ENCODE measurements at regions not wholly inside any gene's neighbourhood (a gene's known extent, or its start where the extent isn't known, plus 50 kb on each side); places are given as distances from the start of the nearest gene placed in this dataset.
A peak's percentile ranks its signal among the peaks of the same experiment; 100 is the strongest.

GRCh38 chr3:178186666-178187065 lies 349.6 kb upstream of the KCNMB2 start:
- FAIRE-seq (no peak), DNase-seq (ENCODE audit: low spot score) (no peak), ATAC-seq (no peak)
- H3K4me2 ChIP-seq (ENCODE audit: low read depth, low read length): no peak overlapping the region
- ChIA-PET CTCF (ENCODE audit: low intra/inter-chr PET ratio, low total read pairs) (no interaction called here), POLR2A (no interaction called here)
- H3K27me3 ChIP-seq (ENCODE audit: control insufficient read depth in 1 of 2, insufficient read depth in 2 of 2, low read length in 2 of 2): no peaks in the 10 kb centered on the region
- H3K79me2 ChIP-seq (ENCODE audit: insufficient read depth, low read length): no peaks in the 10 kb centered on the region
- intact Hi-C loops (cut with micrococcal nuclease; ENCODE audit: unreplicated experiment) (no loop called here), in situ Hi-C loops (cut with HindIII; ENCODE audit: extremely low pct_ligation_motif_present, low pct_unique_long_range_greater_than_20kb) (no loop called here)
- H4K20me1 ChIP-seq (ENCODE audit: insufficient read depth, low read length): no peaks in the 10 kb centered on the region
- TF ChIP-seq AFF4 (CRISPR knock-in tag; IDR thresholded peaks at IDR 0.05) (no peak), CEBPB (IDR thresholded peaks at IDR 0.05; ENCODE audit: borderline replicate concordance, low read depth, low read length) (peak; percentile 81; the same call in 1 of the 2 replicates)
- no TSS peak for BruUV-seq (replicated peaks)
- no peak overlapping the region for H3K9ac ChIP-seq (ENCODE audit: insufficient read depth, low read depth, low read length)
- no peak overlapping the region for H2AFZ ChIP-seq (ENCODE audit: low read length)
- H3K36me3 ChIP-seq (replicated peaks in 1 of 2; ENCODE audit: control insufficient read depth in 1 of 2, insufficient read depth in 2 of 2, low read length in 2 of 2): no peaks in the 10 kb centered on the region
- H3K27ac ChIP-seq (ENCODE audit: extremely low read length, insufficient read depth, low read length): no peak overlapping the region
- no peaks in the 10 kb centered on the region for H3K4me1 ChIP-seq (ENCODE audit: insufficient read depth, low read length)
- H3K9me3 ChIP-seq (ENCODE audit: low read length): no peaks in the 10 kb centered on the region
- 42% methylated on average over 4 of the region's 4 CpGs for WGBS (ENCODE audit: low lambda C conversion rate)
- no peak overlapping the region for H3K4me3 ChIP-seq (replicated peaks in 1 of 3; ENCODE audit: insufficient read depth in 1 of 3, low read depth in 2 of 3, low read length in 3 of 3)

GRCh38 chr3:178189854-178190253 lies 346.4 kb upstream of the KCNMB2 start:
- FAIRE-seq: no peak
- H3K4me2 ChIP-seq (ENCODE audit: low read depth, low read length): no peak overlapping the region
- intact Hi-C loops (cut with micrococcal nuclease; ENCODE audit: unreplicated experiment): no loop called here
- no peaks in the 10 kb centered on the region for H3K4me1 ChIP-seq (ENCODE audit: insufficient read depth, low read length)
- no peaks in the 10 kb centered on the region for H3K9me3 ChIP-seq (ENCODE audit: low read length)
- no peak for DNase-seq (ENCODE audit: low spot score)
- H3K27me3 ChIP-seq (ENCODE audit: control insufficient read depth in 1 of 2, insufficient read depth in 2 of 2, low read length in 2 of 2): no peaks in the 10 kb centered on the region
- 1% methylated on average over 3 of the region's 3 CpGs for WGBS (ENCODE audit: low lambda C conversion rate)
- no peak overlapping the region for H3K9ac ChIP-seq (ENCODE audit: insufficient read depth, low read depth, low read length)
- in situ Hi-C loops (cut with HindIII; ENCODE audit: extremely low pct_ligation_motif_present, low pct_unique_long_range_greater_than_20kb): no loop called here
- POLR2A ChIA-PET: no interaction called here
- H3K4me3 ChIP-seq (replicated peaks in 1 of 3; ENCODE audit: insufficient read depth in 1 of 3, low read depth in 2 of 3, low read length in 3 of 3): no peak overlapping the region
- H4K20me1 ChIP-seq (ENCODE audit: insufficient read depth, low read length): no peaks in the 10 kb centered on the region
- CTCF ChIA-PET (ENCODE audit: low intra/inter-chr PET ratio, low total read pairs): no interaction called here
- H2AFZ ChIP-seq (ENCODE audit: low read length): no peak overlapping the region
- ATAC-seq: no peak
- H3K27ac ChIP-seq (ENCODE audit: extremely low read length, insufficient read depth, low read length): no peak overlapping the region
- no peaks in the 10 kb centered on the region for H3K79me2 ChIP-seq (ENCODE audit: insufficient read depth, low read length)
- no peaks in the 10 kb centered on the region for H3K36me3 ChIP-seq (replicated peaks in 1 of 2; ENCODE audit: control insufficient read depth in 1 of 2, insufficient read depth in 2 of 2, low read length in 2 of 2)
- BruUV-seq (replicated peaks): no TSS peak
- TF ChIP-seq KAT8 (CRISPR knock-in tag; IDR thresholded peaks at IDR 0.05) (no peak), SRF (IDR thresholded peaks at IDR 0.05; ENCODE audit: low read depth, low read length) (no peak), ZBTB39 (CRISPR knock-in tag; IDR thresholded peaks at IDR 0.05) (no peak), ZNF10 (CRISPR knock-in tag; IDR thresholded peaks at IDR 0.05; ENCODE audit: borderline replicate concordance, low read depth) (no peak), SMYD3 (CRISPR knock-in tag; IDR thresholded peaks at IDR 0.05) (no peak), NFE2 (CRISPR knock-in tag; IDR thresholded peaks at IDR 0.05) (no peak), HOXA9 (CRISPR knock-in tag; IDR thresholded peaks at IDR 0.05; ENCODE audit: borderline replicate concordance) (no peak), ATF7-NPFF (CRISPR knock-in tag; IDR thresholded peaks at IDR 0.05; ENCODE audit: low read depth) (no peak)
